22Rv1 (cell line): ENCODE measurements at regions not wholly inside any gene's neighbourhood (a gene's known extent, or its start where the extent isn't known, plus 50 kb on each side); places are given as distances from the start of the nearest gene placed in this dataset.

Source experiments
- ZFX ChIP-seq: fragments of 450-650 bp; IDR thresholded peaks from 2 replicates; pipeline ENCODE4 v1.6.1; 2017; ENCODE audit warnings: antibody characterized with exemption, borderline replicate concordance
- TF ChIP-seq, protein P1 (sequence below): fragments of 450-650 bp; IDR thresholded peaks from 2 replicates; pipeline ENCODE4 v1.5.1; 2017; ENCODE audit warnings: mild to moderate bottlenecking

DNA sequence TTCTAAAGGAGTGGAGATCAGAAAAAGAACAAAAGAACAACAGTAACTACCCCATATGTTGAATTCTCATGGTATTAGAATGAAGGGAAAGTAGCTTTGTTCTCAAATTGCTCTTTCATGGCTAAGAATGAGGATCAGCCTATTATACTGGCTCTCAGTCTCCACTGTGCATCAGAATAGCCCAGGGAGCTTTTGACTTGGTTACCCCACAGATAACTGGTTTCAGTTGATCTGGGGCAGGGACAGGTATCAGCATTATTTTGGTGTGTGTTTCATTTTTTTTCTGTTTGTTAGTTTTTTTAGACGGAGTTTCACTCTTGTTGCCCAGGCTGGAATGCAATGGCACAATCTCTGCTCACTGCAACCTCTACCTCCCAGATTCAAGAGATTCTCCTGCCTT lies 311.7 kb upstream of the TLE3 start:
- TF ChIP-seq, protein P1, sequence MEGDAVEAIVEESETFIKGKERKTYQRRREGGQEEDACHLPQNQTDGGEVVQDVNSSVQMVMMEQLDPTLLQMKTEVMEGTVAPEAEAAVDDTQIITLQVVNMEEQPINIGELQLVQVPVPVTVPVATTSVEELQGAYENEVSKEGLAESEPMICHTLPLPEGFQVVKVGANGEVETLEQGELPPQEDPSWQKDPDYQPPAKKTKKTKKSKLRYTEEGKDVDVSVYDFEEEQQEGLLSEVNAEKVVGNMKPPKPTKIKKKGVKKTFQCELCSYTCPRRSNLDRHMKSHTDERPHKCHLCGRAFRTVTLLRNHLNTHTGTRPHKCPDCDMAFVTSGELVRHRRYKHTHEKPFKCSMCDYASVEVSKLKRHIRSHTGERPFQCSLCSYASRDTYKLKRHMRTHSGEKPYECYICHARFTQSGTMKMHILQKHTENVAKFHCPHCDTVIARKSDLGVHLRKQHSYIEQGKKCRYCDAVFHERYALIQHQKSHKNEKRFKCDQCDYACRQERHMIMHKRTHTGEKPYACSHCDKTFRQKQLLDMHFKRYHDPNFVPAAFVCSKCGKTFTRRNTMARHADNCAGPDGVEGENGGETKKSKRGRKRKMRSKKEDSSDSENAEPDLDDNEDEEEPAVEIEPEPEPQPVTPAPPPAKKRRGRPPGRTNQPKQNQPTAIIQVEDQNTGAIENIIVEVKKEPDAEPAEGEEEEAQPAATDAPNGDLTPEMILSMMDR: no peak
- no peak for TF ChIP-seq ZFX
